Astrocyte of the cerebellum (primary cell): ENCODE measurements at regions not wholly inside any gene's neighbourhood (a gene's known extent, or its start where the extent isn't known, plus 50 kb on each side); places are given as distances from the start of the nearest gene placed in this dataset.

Experiments
- DNase-seq: peaks from one replicate; pipeline ENCODE4 v3.0.0-alpha.2; 2011; ENCODE audit warnings: low read depth
- H3K4me3 ChIP-seq: 2 replicates; pipeline ENCODE4 v1.5.1; 2011; ENCODE audit warnings: mild to moderate bottlenecking, low read depth, low read length, moderate library complexity
- CTCF ChIP-seq: IDR thresholded peaks from 2 replicates; pipeline ENCODE4 v1.5.1; 2012; ENCODE audit warnings: low read length, low read depth, moderate library complexity, mild to moderate bottlenecking; ENCODE audit errors: missing control alignments
- in situ Hi-C: cut with HindIII; loops from 2 replicates; pipeline ENCODE4 v1.10.0; 2017; ENCODE audit warnings: low sequenced_read_pairs

GRCh38 chr12:59031313-59031712 lies 111.0 kb upstream of the LRIG3 start:
- no peak for DNase-seq
- no peak overlapping the region for H3K4me3 ChIP-seq
- in situ Hi-C loops, result no loop called here
- no peak for TF ChIP-seq CTCF

GRCh38 chr12:59030415-59030814 lies 110.1 kb upstream of the LRIG3 start:
- H3K4me3 ChIP-seq, result no peak overlapping the region
- no peak for DNase-seq
- in situ Hi-C loops, result no loop called here
- no peak for TF ChIP-seq CTCF

GRCh38 chr12:59027199-59027598 lies 106.9 kb upstream of the LRIG3 start:
- no peak for TF ChIP-seq CTCF
- no peak overlapping the region for H3K4me3 ChIP-seq
- DNase-seq, result no peak
- in situ Hi-C loops, result no loop called here

- H3K4me3 ChIP-seq, result no peak overlapping the region
- peak; percentile 42 for DNase-seq
- TF ChIP-seq CTCF, result no peak
- in situ Hi-C loops, result no loop called here
Observed at GRCh38 chr12:59023861-59024424, 103.6 kb upstream of the LRIG3 start.

- H3K4me3 ChIP-seq, result no peak overlapping the region
- in situ Hi-C loops, result no loop called here
- no peak for TF ChIP-seq CTCF
- no peak for DNase-seq
Observed at GRCh38 chr12:59020073-59020946, 100.0 kb upstream of the LRIG3 start.

GRCh38 chr12:59014885-59015284 lies 94.6 kb upstream of the LRIG3 start:
- no peak overlapping the region for H3K4me3 ChIP-seq
- in situ Hi-C loops, result no loop called here
- no peak for TF ChIP-seq CTCF
- no peak for DNase-seq
